HepG2 (cell line): ENCODE measurements at regions not wholly inside any gene's neighbourhood (a gene's known extent, or its start where the extent isn't known, plus 50 kb on each side); places are given as distances from the start of the nearest gene placed in this dataset.

Source experiments
- ATAC-seq: fragments of 200-7000 bp; cut with Tn5 transposase; 3 replicates; pipeline ENCODE4 v1.9.1; 2020; ENCODE audit warnings: mild to moderate bottlenecking, moderate library complexity
- BruUV-seq: library from RNA; stranded (reverse); fragments of 400-500 nt; replicated peaks from 2 replicates; lab custom pipeline; 2021; lab: Mats Ljungman, UMichigan
- CTCF ChIA-PET: fragments of 300-600 bp; formaldehyde crosslinking; extraction: SDS; loops from one replicate; lab custom pipeline; 2021; ENCODE audit warnings: low total read pairs, inconsistent platforms, low intra/inter-chr PET ratio; lab: Yijun Ruan, JAX
- POLR2A ChIA-PET: fragments of 350-600 bp; sonication (Branson Sonifier 250); formaldehyde crosslinking; loops from one replicate; lab custom pipeline; 2020; ENCODE audit warnings: antibody characterized with exemption, inconsistent platforms; lab: Yijun Ruan, JAX
- DNase-seq: peaks from one replicate; pipeline ENCODE4 v3.0.0-alpha.2; 2015; ENCODE audit warnings: low spot score
- FAIRE-seq: peaks from 3 replicates; lab custom pipeline; 2011; peaks lifted over from hg19 to GRCh38; lab: Jason Lieb, UNC
- H2AFZ ChIP-seq: one replicate; pipeline ENCODE4 v1.6.1; 2011; ENCODE audit warnings: low read length, inconsistent platforms
- H3K27ac ChIP-seq: fragments of 300-600 bp; 3 replicates; pipeline ENCODE4 v1.8.0; 2011; ENCODE audit warnings: mixed run types, mild to moderate bottlenecking, mixed read lengths, low read length, inconsistent platforms; ENCODE audit not compliant: insufficient read depth; ENCODE audit errors: extremely low read length
- H3K27me3 ChIP-seq, 2 experiments: fragments of 200-600 bp in 1 of 2; 2 replicates in 1 of 2; 3 replicates in 1 of 2; pipeline versions ENCODE4 v1.6.0 to v1.8.0; 2011; ENCODE audit warnings: low read length in 2 of 2, mild to moderate bottlenecking in 2 of 2, moderate library complexity in 2 of 2, inconsistent platforms in 1 of 2; ENCODE audit not compliant: insufficient read depth in 2 of 2, control insufficient read depth in 1 of 2
- H3K36me3 ChIP-seq, 2 experiments: fragments of 200-600 bp in 1 of 2; replicated peaks in 1 of 2; 2 replicates in 1 of 2; 3 replicates in 1 of 2; pipeline versions ENCODE4 v1.5.1 to v1.8.0; 2011; ENCODE audit warnings: low read length in 2 of 2, inconsistent platforms in 1 of 2; ENCODE audit not compliant: insufficient read depth in 2 of 2, control insufficient read depth in 1 of 2
- H3K4me1 ChIP-seq: 2 replicates; pipeline ENCODE4 v1.5.1; 2012; ENCODE audit warnings: low read length, inconsistent platforms; ENCODE audit not compliant: insufficient read depth
- H3K4me2 ChIP-seq: 2 replicates; pipeline ENCODE4 v1.6.0; 2011; ENCODE audit warnings: low read depth, low read length, inconsistent platforms
- H3K4me3 ChIP-seq, 3 experiments: fragments of 200-600 bp in 1 of 3; sonication (generic), shearing (Covaris generic) in 1 of 3; replicated peaks in 1 of 3; 2 replicates each; pipeline ENCODE4 v1.5.1; 2011 to 2016; ENCODE audit warnings: low read length in 3 of 3, inconsistent platforms in 2 of 3, low read depth in 2 of 3, mild to moderate bottlenecking in 2 of 3, control low read depth in 1 of 3, mixed read lengths in 1 of 3; ENCODE audit not compliant: insufficient read depth in 1 of 3
- H3K79me2 ChIP-seq: one replicate; pipeline ENCODE4 v1.6.1; 2011; ENCODE audit warnings: low read length, inconsistent platforms; ENCODE audit not compliant: insufficient read depth
- H3K9ac ChIP-seq: 2 replicates; pipeline ENCODE4 v1.6.0; 2011; ENCODE audit warnings: mild to moderate bottlenecking, low read depth, low read length, inconsistent platforms; ENCODE audit not compliant: insufficient read depth
- H3K9me3 ChIP-seq: 2 replicates; pipeline ENCODE4 v1.5.1; 2012; ENCODE audit warnings: mild to moderate bottlenecking, low read length
- H4K20me1 ChIP-seq: 2 replicates; pipeline ENCODE4 v1.6.0; 2011; ENCODE audit warnings: inconsistent platforms, mild to moderate bottlenecking, low read length, moderate library complexity; ENCODE audit not compliant: insufficient read depth
- ARNTL ChIP-seq: sonication (generic); formaldehyde crosslinking; IDR thresholded peaks from 2 replicates; pipeline ENCODE4 v1.4.0; 2020; ENCODE audit warnings: mild to moderate bottlenecking, missing genetic modification reagents
- GABPB1 ChIP-seq: IDR thresholded peaks from 2 replicates; pipeline ENCODE4 v1.6.1; 2016; ENCODE audit warnings: mild to moderate bottlenecking, missing genetic modification reagents, moderate library complexity, missing compliant biosample characterization
- KLF15 ChIP-seq: sonication (generic); formaldehyde crosslinking; IDR thresholded peaks from 2 replicates; pipeline ENCODE4 v1.8.1; 2023; ENCODE audit warnings: borderline replicate concordance, mild to moderate bottlenecking, inconsistent platforms, missing genetic modification reagents, mixed read lengths
- PCBP2 ChIP-seq: fragments of 200-400 bp; formaldehyde crosslinking; optimal IDR thresholded peaks from 2 replicates; pipeline ENCODE3; 2018; ENCODE audit warnings: low read length, low read depth; ENCODE audit not compliant: poor library complexity, severe bottlenecking
- REXO4 ChIP-seq: sonication (generic); formaldehyde crosslinking; IDR thresholded peaks from 2 replicates; pipeline ENCODE4 v1.8.0; 2022; ENCODE audit warnings: missing genetic modification reagents, mild to moderate bottlenecking, borderline replicate concordance
- RNF2 ChIP-seq: fragments of 450-650 bp; conservative IDR thresholded peaks from 2 replicates; pipeline ENCODE4 v1.6.1; 2016; ENCODE audit warnings: low read depth
- SOX5 ChIP-seq: IDR thresholded peaks from 2 replicates; pipeline ENCODE4 v1.6.1; 2016; ENCODE audit warnings: borderline replicate concordance
- ZNF326 ChIP-seq: sonication (generic); formaldehyde crosslinking; IDR thresholded peaks from 2 replicates; pipeline ENCODE4 v1.4.0; 2020; ENCODE audit warnings: missing genetic modification reagents, borderline replicate concordance
- WGBS: methylation state at CpG from one replicate; pipeline ENCODE4 v1.1.6; 2017; ENCODE audit warnings: low lambda C conversion rate; 5-methylcytosine and 5-hydroxymethylcytosine counted together
- in situ Hi-C: cut with HindIII; loops from 2 replicates; pipeline ENCODE4 v1.10.0; 2017; ENCODE audit warnings: low pct_unique_long_range_greater_than_20kb; ENCODE audit not compliant: extremely low pct_ligation_motif_present
- intact Hi-C: fragments of 100-400 bp; cut with micrococcal nuclease; formaldehyde crosslinking; loops from one replicate; pipeline ENCODE4 v1.10.0; 2022; ENCODE audit not compliant: unreplicated experiment
- TF ChIP-seq, protein P1 (sequence below): sonication (generic); formaldehyde crosslinking; IDR thresholded peaks from 2 replicates; pipeline ENCODE4 v1.4.0; 2020; ENCODE audit warnings: mild to moderate bottlenecking, missing genetic modification reagents

DNA sequence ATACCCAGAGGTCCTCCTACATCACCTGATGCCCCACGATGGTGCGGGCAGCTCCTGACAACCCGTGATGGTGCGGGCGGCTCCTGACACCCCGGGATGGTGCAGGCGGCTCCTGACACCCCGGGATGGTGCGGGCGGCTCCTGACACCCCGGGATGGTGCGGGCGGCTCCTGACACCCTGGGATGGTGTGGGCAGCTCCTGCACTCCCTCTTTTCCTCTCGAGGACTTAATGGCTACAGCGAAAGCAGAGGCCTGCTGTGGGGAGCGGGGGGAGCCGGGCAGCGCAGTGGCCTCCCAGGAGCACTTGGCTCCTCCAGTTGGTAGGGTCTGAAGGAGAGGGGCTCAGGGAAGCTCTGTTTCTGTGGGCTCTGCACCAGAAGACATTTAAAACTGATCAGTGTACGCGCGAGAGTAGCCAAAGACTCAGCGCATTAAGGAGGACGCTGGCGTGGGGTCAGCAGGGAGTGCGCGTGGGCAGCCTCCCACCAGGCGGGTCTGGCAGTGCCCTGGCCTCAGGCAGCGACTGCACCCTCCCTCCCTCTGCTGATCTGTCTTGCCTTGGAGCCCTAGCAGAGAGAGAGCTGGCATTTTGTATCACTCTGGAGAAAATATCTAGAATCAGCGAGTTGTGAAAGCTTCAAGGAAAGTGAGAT is 464.5 kb upstream of the MYT1L start:
- Histone ChIP-seq H3K79me2 (no peaks in the 10 kb centered on the region), H3K9ac (no peak overlapping the region), H3K27ac (no peak overlapping the region), H2AFZ (no peak overlapping the region), H4K20me1 (no peaks in the 10 kb centered on the region), H3K9me3 (no peaks in the 10 kb centered on the region), H3K4me1 (no peaks in the 10 kb centered on the region), H3K4me2 (no peak overlapping the region), H3K27me3 (peaks cover 4 to 61% of the 10 kb centered on the region in 2 experiments; a peak in 3 of 5 replicates), H3K36me3 (no peaks in the 10 kb centered on the region), H3K4me3 (no peak overlapping the region)
- ChIA-PET POLR2A (no interaction called here), CTCF (no interaction called here)
- intact Hi-C loops = no loop called here
- no peak for FAIRE-seq
- no peak for ATAC-seq
- TF ChIP-seq ARNTL (CRISPR knock-in tag) = no peak
- no peak for TF ChIP-seq GABPB1 (CRISPR knock-in tag)
- TF ChIP-seq ZNF326 (CRISPR knock-in tag) = no peak
- TF ChIP-seq PCBP2 = no peak
- TF ChIP-seq RNF2 = no peak
- TF ChIP-seq SOX5 = no peak
- no peak for TF ChIP-seq REXO4 (CRISPR knock-in tag)
- TF ChIP-seq KLF15 (CRISPR knock-in tag) = no peak
- TF ChIP-seq, protein P1, sequence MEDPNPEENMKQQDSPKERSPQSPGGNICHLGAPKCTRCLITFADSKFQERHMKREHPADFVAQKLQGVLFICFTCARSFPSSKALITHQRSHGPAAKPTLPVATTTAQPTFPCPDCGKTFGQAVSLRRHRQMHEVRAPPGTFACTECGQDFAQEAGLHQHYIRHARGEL (CRISPR knock-in tag) = no peak
- no TSS peak for BruUV-seq
- 65% methylated on average over 13 of the region's 29 CpGs for WGBS
- no peak for DNase-seq
- in situ Hi-C loops = no loop called here
